ENCODE measurements at regions not wholly inside any gene's neighbourhood (a gene's known extent, or its start where the extent isn't known, plus 50 kb on each side); places are given as distances from the start of the nearest gene placed in this dataset.
"Not testable (repeated sequence)": the region's sequence is repeated elsewhere in the genome, so short reads cannot be mapped to it uniquely, and the experiment has no call there.

DNA sequence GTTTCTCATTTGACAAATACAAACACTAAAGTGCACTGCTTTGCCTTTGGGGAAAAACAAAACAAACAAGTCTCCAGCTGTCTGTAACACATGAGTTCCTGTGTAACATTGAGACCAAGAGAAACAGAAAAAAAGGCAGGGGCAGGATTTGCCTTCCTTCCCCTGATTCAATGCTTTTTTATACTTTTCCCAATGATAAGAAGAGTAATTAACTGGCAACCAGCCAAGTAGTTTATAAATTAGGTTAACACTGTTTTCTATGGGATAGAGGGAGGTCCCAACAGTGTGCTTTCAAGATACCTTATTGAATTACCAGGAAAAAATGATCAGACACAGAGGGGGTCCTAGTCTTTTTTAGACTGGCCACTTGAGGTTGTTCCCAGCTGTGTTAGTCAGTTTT lies 346.8 kb downstream of the TRIM36 start:
- no peak for DNase-seq (ENCODE audit: low spot score)

- DNase-seq (ENCODE audit: low spot score): no peak
Observed at GRCh38 chr5:114822436-114822835, 347.3 kb downstream of the TRIM36 start.

DNA sequence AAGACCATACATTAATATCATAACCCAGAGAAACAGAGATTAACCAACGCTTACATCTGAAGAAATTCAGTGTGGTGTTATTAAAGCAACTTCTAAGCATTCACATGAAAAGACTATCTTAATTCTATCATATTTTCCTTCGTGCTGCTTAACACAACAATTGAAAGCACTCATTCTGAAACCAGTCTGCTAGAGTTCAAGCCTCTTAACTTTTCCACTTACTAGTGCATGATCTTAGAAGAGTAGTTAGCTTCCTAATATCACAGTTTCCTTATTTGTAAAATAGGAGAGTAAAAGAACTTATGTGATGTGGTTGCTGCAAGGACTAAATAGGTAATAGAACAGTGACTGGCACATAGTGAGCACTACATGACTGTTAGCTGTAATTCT lies 379.3 kb downstream of the TRIM36 start:
- DNase-seq (ENCODE audit: low spot score): no peak

DNA sequence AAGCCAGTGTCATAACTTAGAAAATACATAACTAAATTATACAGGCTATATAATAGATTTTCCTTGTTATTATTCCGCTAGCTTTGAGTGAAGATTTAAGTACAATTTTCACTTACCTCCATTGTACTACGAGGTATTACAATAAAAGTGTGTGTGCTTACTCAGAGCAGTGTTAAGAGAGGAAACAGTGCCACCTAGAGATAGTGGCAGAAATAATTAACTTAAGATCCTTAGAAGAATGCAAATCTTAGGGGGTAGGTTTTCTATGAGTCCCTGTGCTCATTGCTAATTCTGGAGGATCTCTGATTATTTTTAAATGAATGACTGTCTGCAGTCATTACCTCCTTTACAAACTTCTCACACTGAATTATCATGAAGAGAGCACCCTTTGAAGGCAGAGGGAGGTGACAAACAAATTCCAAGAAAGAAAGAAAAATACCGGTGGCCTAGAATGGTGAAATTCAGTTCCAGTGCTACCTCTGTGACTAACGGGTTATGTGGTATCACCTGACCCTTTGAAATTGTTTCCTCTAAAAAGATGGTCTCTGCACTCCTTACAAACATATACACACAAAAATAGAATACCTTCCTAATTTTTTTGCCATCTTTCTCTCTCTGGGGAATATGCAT lies 379.8 kb downstream of the TRIM36 start:
- peak; percentile 11 for DNase-seq (ENCODE audit: low spot score)

- DNase-seq (ENCODE audit: low spot score): no peak
Observed at GRCh38 chr5:114782869-114783268, 386.8 kb downstream of the TRIM36 start.

- no peak for DNase-seq (ENCODE audit: low spot score)
Observed at GRCh38 chr5:114782177-114782576, 387.5 kb downstream of the TRIM36 start.

DNA sequence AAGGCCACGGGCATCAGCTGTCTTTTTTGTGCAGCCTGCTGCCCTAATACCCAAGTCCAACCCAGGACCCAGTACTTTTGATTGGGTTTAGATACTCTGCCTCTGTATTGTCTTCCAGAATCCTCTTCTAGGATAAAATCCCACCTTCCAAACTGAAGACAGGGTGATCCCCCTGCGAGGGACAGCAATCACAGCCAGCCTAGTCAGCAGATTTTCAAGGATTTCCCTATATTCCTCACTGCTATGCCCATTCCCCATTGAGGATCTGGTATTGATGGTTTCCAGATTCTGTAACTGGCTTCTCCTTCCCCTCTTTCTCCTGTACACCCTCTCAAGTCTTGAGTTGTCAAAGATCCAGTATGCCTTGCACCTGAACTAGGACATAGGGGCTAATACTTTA lies 389.4 kb downstream of the TRIM36 start:
- DNase-seq (ENCODE audit: low spot score): no peak

DNA sequence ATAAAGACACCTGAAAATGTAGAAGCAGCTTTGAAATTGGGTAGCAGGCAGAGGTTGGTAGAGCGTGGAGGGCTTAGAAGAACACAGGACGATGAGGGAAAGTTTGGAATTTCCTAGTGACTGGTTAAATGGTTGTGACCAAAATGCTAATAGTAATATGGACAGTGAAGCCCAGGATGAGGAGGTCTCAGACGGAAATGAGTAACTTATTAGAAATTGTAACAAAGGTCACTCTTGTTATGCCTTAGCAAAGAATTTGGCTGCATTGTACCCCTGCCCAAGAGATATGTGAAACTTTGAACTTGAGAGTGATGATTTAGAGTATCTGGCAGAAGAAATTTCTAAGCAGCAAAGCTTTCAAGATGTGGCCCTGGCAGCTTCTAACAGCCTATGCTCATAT lies 382.5 kb downstream of the KCNN2 start:
- no peak for DNase-seq (ENCODE audit: low spot score)

DNA sequence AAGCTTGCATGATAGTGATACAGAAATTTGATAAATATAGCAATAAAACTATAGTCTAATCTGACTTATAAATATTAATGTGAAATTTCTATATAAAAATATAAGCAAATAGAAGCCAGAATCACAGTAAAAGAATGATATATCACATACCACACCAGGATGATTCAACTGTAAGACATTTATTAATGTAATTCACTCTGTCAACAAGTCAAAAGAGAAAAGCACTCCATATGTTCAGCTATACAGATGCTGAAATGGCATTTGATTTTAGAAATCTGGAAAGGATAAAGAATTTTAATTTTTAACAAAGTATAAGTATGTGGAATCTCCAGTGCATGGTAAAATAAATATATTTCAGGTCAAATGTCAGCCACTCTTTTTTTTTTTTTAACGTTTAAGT lies 372.4 kb downstream of the KCNN2 start:
- DNase-seq (ENCODE audit: low spot score): no peak

DNA sequence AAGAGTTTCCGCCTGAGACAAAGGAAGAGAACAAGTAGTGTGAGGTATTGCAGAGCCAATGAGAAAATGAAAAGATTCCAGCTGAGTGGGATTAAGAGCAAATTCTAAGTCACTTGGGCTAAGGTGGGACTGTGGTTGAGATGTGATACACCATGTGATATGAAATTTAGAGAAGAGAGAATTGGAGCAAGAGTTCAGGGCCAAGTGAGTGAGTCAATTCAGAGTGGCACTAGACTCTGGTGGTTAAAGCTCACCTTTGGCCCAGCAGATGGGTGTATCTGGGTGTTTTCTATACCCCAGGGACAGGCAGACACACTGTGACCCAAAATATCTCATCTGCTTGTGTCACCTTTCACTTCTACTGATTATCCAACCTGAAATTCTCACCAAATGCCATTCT lies 368.1 kb downstream of the KCNN2 start:
- DNase-seq (ENCODE audit: low spot score): no peak

DNA sequence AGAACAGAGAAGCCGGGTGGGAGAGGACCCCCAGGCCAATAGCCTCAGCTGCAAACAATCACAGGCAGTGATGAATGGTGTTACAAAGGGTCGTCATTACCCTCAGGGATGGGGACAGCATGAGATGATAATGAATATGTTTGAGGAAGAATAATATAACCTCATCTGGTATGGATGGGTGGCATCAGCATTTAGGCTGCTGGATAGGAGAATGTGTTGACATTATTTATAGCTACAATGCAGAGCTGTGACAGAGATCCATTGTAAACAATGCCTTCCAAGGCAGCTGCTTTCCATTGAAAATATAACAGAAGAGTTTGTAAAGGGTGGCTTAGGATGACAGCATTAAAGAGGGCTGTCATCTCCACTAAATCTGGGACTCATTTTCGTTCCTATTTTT lies 365.5 kb downstream of the KCNN2 start:
- no peak for DNase-seq (ENCODE audit: low spot score)

DNA sequence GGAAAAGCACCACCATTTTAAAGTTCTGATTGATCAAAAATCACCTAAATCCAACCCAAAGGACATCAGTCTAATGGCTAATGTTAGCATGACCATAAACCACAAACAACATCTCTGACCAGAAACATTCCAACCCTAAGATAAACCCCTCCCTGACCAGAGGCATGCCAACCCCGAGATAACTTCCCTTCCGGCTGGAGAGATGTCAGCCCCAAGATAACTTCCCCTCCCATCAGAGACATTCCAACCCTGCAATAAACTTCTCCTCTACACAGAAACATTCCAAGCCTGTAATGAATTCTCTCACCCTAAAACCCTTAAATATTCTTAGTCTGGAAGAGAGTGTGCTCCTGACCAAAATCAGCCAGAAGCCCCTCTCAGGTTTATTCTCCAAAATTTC lies 364.3 kb downstream of the KCNN2 start:
- no peak for DNase-seq (ENCODE audit: low spot score)

DNA sequence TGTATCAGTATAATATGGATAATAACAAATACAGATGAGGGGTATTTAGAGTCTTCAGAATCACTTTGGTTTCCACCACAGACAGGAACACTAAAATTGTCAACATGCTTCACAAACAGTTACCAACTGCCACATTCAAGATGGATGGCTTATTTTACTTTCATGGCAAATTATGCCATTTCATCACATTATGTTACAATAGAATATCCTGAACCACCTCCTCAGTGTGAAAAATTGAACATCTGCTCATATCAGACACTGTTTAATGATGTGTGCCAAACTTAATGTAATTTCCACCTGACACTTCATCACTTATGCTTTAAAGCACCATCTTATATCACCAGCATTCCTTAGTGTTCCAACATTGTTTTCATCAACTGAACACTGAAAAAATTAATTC lies 357.4 kb downstream of the KCNN2 start:
- no peak for DNase-seq (ENCODE audit: low spot score)

GRCh38 chr5:114716955-114717354 lies 355.1 kb downstream of the KCNN2 start:
- no peak for DNase-seq (ENCODE audit: low spot score)

DNA sequence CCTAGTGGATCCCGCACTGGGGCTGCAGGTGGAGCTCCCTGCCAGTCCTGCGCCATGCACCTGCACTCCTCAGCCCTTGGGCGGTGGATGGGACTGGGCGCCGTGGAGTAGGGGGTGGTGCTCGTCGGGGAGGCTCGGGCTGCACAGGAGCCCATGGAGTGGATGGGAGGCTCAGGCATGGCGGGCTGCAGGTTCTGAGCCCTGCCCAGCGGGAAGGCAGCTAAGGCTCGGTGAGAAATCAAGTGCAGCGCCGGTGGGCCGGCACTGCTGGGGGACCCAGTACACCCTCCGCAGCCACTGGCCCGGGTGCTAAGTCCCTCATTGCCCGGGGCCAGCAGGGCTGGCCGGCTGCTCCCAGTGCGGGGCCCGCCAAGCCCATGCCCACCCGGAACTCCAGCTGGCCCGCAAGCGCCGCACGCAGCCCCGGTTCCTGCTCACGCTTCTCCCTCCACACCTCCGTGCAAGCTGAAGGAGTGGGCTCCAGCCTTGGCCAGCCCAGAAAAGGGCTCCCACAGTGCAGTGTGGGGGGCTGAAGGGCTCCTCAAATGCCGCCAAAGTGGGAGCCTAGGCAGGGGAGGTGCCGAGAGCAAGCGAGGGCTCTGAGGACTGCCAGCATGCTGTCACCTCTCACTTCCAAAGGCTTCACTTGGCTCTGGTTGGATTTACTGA lies 342.5 kb downstream of the KCNN2 start:
- not testable (repeated sequence) for DNase-seq (ENCODE audit: low spot score)

GRCh38 chr5:114702731-114703130 lies 340.9 kb downstream of the KCNN2 start:
- no peak for DNase-seq (ENCODE audit: low spot score)

GRCh38 chr5:114702136-114702535 lies 340.3 kb downstream of the KCNN2 start:
- DNase-seq (ENCODE audit: low spot score): no peak

DNA sequence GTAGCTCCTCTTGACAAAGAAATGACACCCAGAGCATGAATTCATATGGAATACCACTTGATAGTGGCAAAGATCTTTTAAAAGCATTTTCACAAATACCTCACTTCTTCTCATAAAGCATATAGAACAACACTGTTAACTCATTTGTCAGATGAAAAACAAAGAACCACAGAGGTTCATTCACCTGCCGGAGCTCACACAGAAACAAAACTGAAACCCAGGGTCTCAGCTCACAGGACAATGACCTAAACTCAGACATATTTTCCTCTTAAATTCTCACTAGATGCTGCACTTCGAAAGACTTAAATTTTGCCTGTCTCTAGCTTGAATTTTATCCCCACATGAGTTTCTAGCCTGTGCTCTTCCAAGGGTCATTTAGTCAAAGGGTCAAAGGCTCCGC lies 339.0 kb downstream of the KCNN2 start:
- DNase-seq (ENCODE audit: low spot score): no peak

- DNase-seq (ENCODE audit: low spot score): no peak
Observed at GRCh38 chr5:114695292-114695904, 333.5 kb downstream of the KCNN2 start.

DNA sequence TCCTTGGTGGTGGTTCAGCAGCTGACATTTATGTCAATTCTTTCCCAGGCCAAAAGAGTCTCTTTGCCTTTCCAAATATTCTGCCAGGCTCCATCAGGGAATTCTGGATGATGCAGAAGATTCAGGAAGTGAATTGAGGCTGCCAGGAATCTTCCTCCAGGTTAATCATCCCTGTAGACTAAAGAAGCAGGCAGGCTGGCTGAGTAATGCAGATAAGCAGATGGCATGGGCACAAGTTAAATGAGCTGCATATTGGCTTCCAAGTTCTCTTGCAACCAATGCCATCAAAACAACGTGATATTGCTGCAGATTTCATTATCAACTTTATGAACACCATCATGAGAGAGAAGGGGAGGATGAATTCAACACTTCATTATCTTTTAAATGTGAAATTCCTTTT lies 324.5 kb downstream of the KCNN2 start:
- DNase-seq (ENCODE audit: low spot score): no peak

DNA sequence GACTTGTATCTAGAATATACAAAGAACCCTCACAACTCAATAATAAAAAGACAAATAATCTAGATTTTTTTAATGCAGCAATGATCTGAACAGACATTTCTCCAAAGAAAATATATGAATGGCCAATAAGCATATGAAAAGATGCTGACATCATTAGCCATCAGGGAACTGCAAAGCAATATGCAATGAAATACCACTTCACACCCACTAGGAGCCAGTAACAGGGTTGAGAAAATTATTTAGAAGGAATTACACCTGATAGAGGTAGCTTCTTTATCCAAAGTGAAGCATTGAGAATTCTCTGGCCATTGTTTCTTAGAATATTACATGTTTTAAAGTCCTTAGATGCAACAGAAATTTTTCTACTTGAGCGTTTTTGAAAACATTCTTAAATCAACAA lies 316.9 kb downstream of the KCNN2 start:
- no peak for DNase-seq (ENCODE audit: low spot score)

DNA sequence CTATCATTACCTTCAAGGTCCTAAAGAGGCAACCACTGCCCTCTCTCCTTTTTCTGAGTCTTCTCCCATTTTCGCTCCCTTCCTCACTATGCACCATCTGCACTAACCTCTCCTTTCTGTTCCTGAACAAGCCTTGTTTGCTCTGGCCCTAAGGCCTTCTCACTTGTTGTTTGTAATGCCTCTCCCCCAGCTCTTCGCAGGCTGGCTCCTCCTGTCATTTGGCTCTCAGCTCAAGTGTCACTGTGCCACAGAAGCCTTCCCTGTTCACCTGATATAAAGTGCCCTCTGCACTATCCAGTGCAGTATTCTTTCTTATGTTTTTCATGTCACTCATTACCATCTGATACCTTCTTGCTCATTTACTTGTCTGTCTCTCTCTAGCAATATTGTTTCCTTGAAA lies 303.7 kb downstream of the KCNN2 start:
- DNase-seq (ENCODE audit: low spot score): no peak

GRCh38 chr5:114660791-114661190 lies 298.9 kb downstream of the KCNN2 start:
- DNase-seq (ENCODE audit: low spot score): no peak

- DNase-seq (ENCODE audit: low spot score): no peak
Observed at GRCh38 chr5:114658194-114658593, 296.3 kb downstream of the KCNN2 start.

All from A172 (cell line).